ENCODE measurements at regions not wholly inside any gene's neighbourhood (a gene's known extent, or its start where the extent isn't known, plus 50 kb on each side); places are given as distances from the start of the nearest gene placed in this dataset.

DNA sequence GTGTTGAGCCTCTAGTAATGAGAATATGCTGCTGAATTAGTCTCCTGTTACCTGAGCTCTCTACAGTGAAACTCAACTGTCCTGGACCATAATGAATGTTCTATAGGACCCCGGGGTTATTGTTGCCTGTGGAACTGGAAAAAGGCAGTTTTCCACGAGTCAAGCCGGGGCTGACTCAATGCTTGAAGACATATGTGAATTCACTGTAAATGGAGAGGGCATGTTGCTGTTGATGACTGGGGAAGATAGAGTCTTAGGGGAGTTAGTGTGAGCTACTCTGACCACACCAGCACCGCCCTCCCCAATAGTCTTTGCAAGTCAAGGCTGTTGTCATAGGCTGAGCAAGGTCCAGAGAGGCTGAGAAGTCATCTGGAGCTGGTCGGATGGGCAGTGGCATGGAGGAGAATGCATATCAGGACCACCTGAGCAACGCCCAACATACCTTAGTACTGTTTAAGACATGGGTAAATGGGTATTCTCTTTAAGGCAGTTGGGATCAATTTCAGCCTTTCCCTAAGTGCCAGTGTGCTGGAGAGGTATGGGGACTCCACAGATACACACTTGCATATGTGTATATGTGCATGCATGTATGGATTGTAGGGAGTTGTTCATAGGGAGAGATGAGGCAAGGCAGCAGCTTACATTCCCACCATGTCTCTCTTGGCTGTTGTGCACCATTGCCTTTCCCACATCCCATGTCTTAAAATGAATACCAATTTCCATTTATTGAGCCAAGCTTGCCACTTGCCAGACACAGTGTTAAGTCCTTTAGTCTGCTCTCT lies 230.1 kb upstream of the NAV2 start:
- H3K9ac ChIP-seq (ENCODE audit: low read length): no peak overlapping the region
- H3K79me2 ChIP-seq (ENCODE audit: low read length): no peaks in the 10 kb centered on the region
- H3K4me2 ChIP-seq (ENCODE audit: low read length): no peak overlapping the region
- no peaks in the 10 kb centered on the region for H3K9me3 ChIP-seq (ENCODE audit: insufficient read depth, low read length)
- H3K27me3 ChIP-seq (ENCODE audit: low read depth, low read length): peaks cover 73% of the 10 kb centered on the region
- no peak overlapping the region for H3K27ac ChIP-seq (ENCODE audit: low read length)
- no peak overlapping the region for H2AFZ ChIP-seq (ENCODE audit: low read depth, low read length)
- TF ChIP-seq EZH2phosphoT487 (IDR thresholded peaks at IDR 0.05; ENCODE audit: low read depth): no peak
- TF ChIP-seq, protein P1, sequence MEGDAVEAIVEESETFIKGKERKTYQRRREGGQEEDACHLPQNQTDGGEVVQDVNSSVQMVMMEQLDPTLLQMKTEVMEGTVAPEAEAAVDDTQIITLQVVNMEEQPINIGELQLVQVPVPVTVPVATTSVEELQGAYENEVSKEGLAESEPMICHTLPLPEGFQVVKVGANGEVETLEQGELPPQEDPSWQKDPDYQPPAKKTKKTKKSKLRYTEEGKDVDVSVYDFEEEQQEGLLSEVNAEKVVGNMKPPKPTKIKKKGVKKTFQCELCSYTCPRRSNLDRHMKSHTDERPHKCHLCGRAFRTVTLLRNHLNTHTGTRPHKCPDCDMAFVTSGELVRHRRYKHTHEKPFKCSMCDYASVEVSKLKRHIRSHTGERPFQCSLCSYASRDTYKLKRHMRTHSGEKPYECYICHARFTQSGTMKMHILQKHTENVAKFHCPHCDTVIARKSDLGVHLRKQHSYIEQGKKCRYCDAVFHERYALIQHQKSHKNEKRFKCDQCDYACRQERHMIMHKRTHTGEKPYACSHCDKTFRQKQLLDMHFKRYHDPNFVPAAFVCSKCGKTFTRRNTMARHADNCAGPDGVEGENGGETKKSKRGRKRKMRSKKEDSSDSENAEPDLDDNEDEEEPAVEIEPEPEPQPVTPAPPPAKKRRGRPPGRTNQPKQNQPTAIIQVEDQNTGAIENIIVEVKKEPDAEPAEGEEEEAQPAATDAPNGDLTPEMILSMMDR (IDR thresholded peaks at IDR 0.05; ENCODE audit: low read depth, low read length): no peak
- H4K20me1 ChIP-seq (ENCODE audit: insufficient read depth, low read length): no peaks in the 10 kb centered on the region
- no peaks in the 10 kb centered on the region for H3K36me3 ChIP-seq (replicated peaks; ENCODE audit: low read depth, low read length)
- H3K4me3 ChIP-seq (ENCODE audit: low read length): no peak overlapping the region
- H3K4me1 ChIP-seq (ENCODE audit: low read length): no peaks in the 10 kb centered on the region

DNA sequence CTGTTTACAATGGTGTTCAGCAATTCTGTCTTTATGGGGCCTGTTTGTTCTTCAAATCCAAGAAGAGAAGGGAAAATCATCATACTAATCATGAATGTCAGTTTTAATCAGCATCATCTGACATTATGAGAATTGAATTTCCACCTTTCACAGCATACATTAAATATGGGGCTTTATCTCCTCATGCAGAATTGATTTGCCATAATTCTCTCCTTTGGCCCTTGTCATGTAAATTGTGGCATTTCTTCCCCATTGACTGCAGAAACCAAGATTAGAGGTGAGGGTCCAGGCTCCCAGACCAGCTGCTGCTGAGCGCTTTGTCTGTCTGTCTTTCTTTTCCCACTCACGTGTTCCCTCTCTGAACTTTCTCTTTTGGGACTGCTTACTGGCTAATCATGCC lies 232.1 kb upstream of the NAV2 start:
- H3K36me3 ChIP-seq (replicated peaks; ENCODE audit: low read depth, low read length): no peaks in the 10 kb centered on the region
- no peak overlapping the region for H3K27ac ChIP-seq (ENCODE audit: low read length)
- H3K27me3 ChIP-seq (ENCODE audit: low read depth, low read length): peaks cover 87% of the 10 kb centered on the region
- H3K4me2 ChIP-seq (ENCODE audit: low read length): no peak overlapping the region
- no peak overlapping the region for H3K4me3 ChIP-seq (ENCODE audit: low read length)
- H2AFZ ChIP-seq (ENCODE audit: low read depth, low read length): no peak overlapping the region
- TF ChIP-seq, protein P1 (IDR thresholded peaks at IDR 0.05; ENCODE audit: low read depth, low read length): no peak
- no peaks in the 10 kb centered on the region for H4K20me1 ChIP-seq (ENCODE audit: insufficient read depth, low read length)
- H3K4me1 ChIP-seq (ENCODE audit: low read length): no peaks in the 10 kb centered on the region
- H3K9me3 ChIP-seq (ENCODE audit: insufficient read depth, low read length): no peaks in the 10 kb centered on the region
- H3K9ac ChIP-seq (ENCODE audit: low read length): no peak overlapping the region
- H3K79me2 ChIP-seq (ENCODE audit: low read length): no peaks in the 10 kb centered on the region

DNA sequence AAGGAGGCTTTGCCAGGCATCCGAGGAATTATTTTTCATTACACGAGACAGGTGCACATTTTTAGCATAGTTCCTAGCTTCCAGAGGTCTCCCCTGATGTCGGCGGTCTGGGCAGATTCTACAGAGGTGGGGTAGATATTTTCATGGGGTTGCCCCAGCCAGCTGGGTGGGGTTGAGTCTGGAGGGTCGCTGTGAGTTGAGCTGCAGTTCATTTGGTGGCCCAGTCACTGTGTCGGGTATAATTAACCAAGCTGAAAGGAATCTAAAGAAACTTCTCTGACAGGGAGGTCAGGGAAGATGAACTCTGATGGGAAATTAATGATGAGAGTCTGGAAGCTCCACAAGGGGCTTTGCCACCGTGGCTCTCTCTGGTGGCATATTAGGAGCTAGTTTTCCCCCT lies 233.7 kb upstream of the NAV2 start:
- no peaks in the 10 kb centered on the region for H3K9me3 ChIP-seq (ENCODE audit: insufficient read depth, low read length)
- H4K20me1 ChIP-seq (ENCODE audit: insufficient read depth, low read length): no peaks in the 10 kb centered on the region
- H3K27me3 ChIP-seq (ENCODE audit: low read depth, low read length): peaks cover 90% of the 10 kb centered on the region
- no peaks in the 10 kb centered on the region for H3K36me3 ChIP-seq (replicated peaks; ENCODE audit: low read depth, low read length)
- no peak overlapping the region for H3K9ac ChIP-seq (ENCODE audit: low read length)
- no peaks in the 10 kb centered on the region for H3K79me2 ChIP-seq (ENCODE audit: low read length)
- no peak overlapping the region for H3K4me3 ChIP-seq (ENCODE audit: low read length)
- TF ChIP-seq, protein P1 (IDR thresholded peaks at IDR 0.05; ENCODE audit: low read depth, low read length): no peak
- TF ChIP-seq EZH2phosphoT487 (IDR thresholded peaks at IDR 0.05; ENCODE audit: low read depth): no peak
- no peak overlapping the region for H3K4me2 ChIP-seq (ENCODE audit: low read length)
- no peak overlapping the region for H3K27ac ChIP-seq (ENCODE audit: low read length)
- no peak overlapping the region for H2AFZ ChIP-seq (ENCODE audit: low read depth, low read length)
- no peaks in the 10 kb centered on the region for H3K4me1 ChIP-seq (ENCODE audit: low read length)

DNA sequence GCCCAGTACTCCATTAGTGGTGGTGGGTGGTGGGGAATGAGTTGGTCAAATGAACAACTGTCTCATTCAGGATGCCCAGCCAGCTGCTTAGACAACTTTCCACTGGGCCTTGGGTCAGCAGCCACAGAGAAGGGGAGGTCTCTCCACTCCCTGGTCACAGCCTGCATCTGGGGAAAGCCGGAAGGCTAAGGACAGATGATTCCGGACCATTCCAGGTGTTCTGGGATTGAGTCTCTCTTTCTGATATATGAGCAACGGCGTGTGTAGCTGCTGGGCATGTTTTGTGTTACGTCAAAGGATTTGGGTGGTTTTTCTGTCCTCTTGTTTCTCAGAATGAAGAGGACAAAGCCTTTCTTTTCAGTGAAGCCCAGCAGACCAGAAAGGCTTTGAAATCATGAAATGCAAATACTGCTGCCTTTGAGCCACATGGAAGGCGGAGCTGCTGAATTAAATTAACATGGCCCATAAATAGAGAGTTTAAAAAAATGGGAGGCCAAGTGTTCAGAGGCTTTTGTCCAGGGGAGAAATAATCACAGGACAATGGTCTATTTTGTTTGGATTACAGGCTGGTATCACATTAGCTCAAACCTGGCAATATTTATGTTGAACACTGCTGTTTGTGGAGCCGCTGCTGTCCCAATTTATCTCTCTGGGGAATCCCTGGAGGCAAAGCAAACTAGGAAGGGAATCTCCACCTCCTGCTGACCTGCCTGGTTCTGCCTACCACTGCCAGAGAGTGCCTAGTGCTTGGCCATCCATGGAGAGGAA lies 234.4 kb upstream of the E2F8 start:
- peaks cover 68% of the 10 kb centered on the region for H3K27me3 ChIP-seq (ENCODE audit: low read depth, low read length)
- no peaks in the 10 kb centered on the region for H3K79me2 ChIP-seq (ENCODE audit: low read length)
- no peak overlapping the region for H3K27ac ChIP-seq (ENCODE audit: low read length)
- no peaks in the 10 kb centered on the region for H3K4me1 ChIP-seq (ENCODE audit: low read length)
- H3K9me3 ChIP-seq (ENCODE audit: insufficient read depth, low read length): no peaks in the 10 kb centered on the region
- no peaks in the 10 kb centered on the region for H4K20me1 ChIP-seq (ENCODE audit: insufficient read depth, low read length)
- H3K9ac ChIP-seq (ENCODE audit: low read length): no peak overlapping the region
- H3K4me2 ChIP-seq (ENCODE audit: low read length): no peak overlapping the region
- H3K4me3 ChIP-seq (ENCODE audit: low read length): no peak overlapping the region
- no peaks in the 10 kb centered on the region for H3K36me3 ChIP-seq (replicated peaks; ENCODE audit: low read depth, low read length)
- no peak overlapping the region for H2AFZ ChIP-seq (ENCODE audit: low read depth, low read length)
- TF ChIP-seq, protein P1 (IDR thresholded peaks at IDR 0.05; ENCODE audit: low read depth, low read length): no peak
- TF ChIP-seq EZH2phosphoT487 (IDR thresholded peaks at IDR 0.05; ENCODE audit: low read depth): no peak
